AG10803 (cell line): ENCODE measurements at regions not wholly inside any gene's neighbourhood (a gene's known extent, or its start where the extent isn't known, plus 50 kb on each side); places are given as distances from the start of the nearest gene placed in this dataset.
A peak's percentile ranks its signal among the peaks of the same experiment; 100 is the strongest.
"Not testable (repeated sequence)": the region's sequence is repeated elsewhere in the genome, so short reads cannot be mapped to it uniquely, and the experiment has no call there.

ENCODE experiments used
- DNase-seq: peaks from one replicate; pipeline ENCODE4 v3.0.0; 2010; ENCODE audit warnings: low read depth
- H3K4me3 ChIP-seq: 2 replicates; pipeline ENCODE4 v1.5.1; 2011; ENCODE audit warnings: mild to moderate bottlenecking, low read length, control low read depth
- CTCF ChIP-seq: conservative IDR thresholded peaks from 2 replicates; pipeline ENCODE4 v1.5.1; 2011; ENCODE audit warnings: mild to moderate bottlenecking, low read length, control low read depth, inconsistent platforms

- no peak for TF ChIP-seq CTCF
Observed at GRCh38 chr19:28312269-28312668, 900.7 kb downstream of the UQCRFS1 start.

GRCh38 chr19:28310829-28311228 is 902.1 kb downstream of the UQCRFS1 start:
- H3K4me3 ChIP-seq: not testable (repeated sequence)

More at GRCh38 chr19:28312269-28312668, 900.7 kb downstream of the UQCRFS1 start:
- no peak overlapping the region for H3K4me3 ChIP-seq
- no peak for DNase-seq

GRCh38 chr19:28309070-28309469 is 903.9 kb downstream of the UQCRFS1 start:
- DNase-seq: no peak
- TF ChIP-seq CTCF: no peak
- no peak overlapping the region for H3K4me3 ChIP-seq

More at GRCh38 chr19:28310829-28311228, 902.1 kb downstream of the UQCRFS1 start:
- DNase-seq: not testable (repeated sequence)

- TF ChIP-seq CTCF: no peak
- no peak for DNase-seq
- no peak overlapping the region for H3K4me3 ChIP-seq
Observed at GRCh38 chr19:28307963-28308362, 905.0 kb downstream of the UQCRFS1 start.

GRCh38 chr19:28307487-28307886 is 905.5 kb downstream of the UQCRFS1 start:
- peak; percentile 79 for DNase-seq
- no peak for TF ChIP-seq CTCF
- no peak overlapping the region for H3K4me3 ChIP-seq

GRCh38 chr19:28305513-28305912 is 907.4 kb downstream of the UQCRFS1 start:
- no peak for DNase-seq
- no peak overlapping the region for H3K4me3 ChIP-seq
- no peak for TF ChIP-seq CTCF

- DNase-seq: no peak
- TF ChIP-seq CTCF: no peak
- no peak overlapping the region for H3K4me3 ChIP-seq
Observed at GRCh38 chr19:28303502-28303901, 909.4 kb downstream of the UQCRFS1 start.

- TF ChIP-seq CTCF: no peak
- DNase-seq: no peak
- H3K4me3 ChIP-seq: no peak overlapping the region
Observed at GRCh38 chr19:28301961-28302360, 911.0 kb downstream of the UQCRFS1 start.
